A673 (cell line): ENCODE measurements at regions not wholly inside any gene's neighbourhood (a gene's known extent, or its start where the extent isn't known, plus 50 kb on each side); places are given as distances from the start of the nearest gene placed in this dataset.
A peak's percentile ranks its signal among the peaks of the same experiment; 100 is the strongest.

Source experiments
- BruUV-seq: library from RNA; stranded (reverse); fragments of 400-500 nt; replicated peaks from 2 replicates; lab custom pipeline; 2021; lab: Mats Ljungman, UMichigan
- CTCF ChIA-PET: fragments of 300-600 bp; sonication (Branson Sonifier 250); formaldehyde crosslinking; loops from one replicate; lab custom pipeline; 2022; ENCODE audit warnings: antibody characterized with exemption; lab: Charles Lee
- POLR2A ChIA-PET: fragments of 300-600 bp; sonication (Branson Sonifier 250); formaldehyde crosslinking; loops from one replicate; lab custom pipeline; 2022; ENCODE audit warnings: antibody characterized with exemption; ENCODE audit not compliant: low non-redundant PET; lab: Charles Lee
- DNase-seq: peaks from one replicate; pipeline ENCODE4 v3.0.0-alpha.2; 2015; ENCODE audit warnings: low spot score
- H3K27ac ChIP-seq: fragments of 200-600 bp; sonication (generic); 2 replicates; pipeline ENCODE4 v1.5.1; 2016; ENCODE audit warnings: mixed run types, low read depth, mild to moderate bottlenecking, mixed read lengths, antibody characterized with exemption, low read length; ENCODE audit not compliant: poor library complexity, severe bottlenecking
- H3K27me3 ChIP-seq: fragments of 200-600 bp; sonication (generic); replicated peaks from 2 replicates; pipeline ENCODE4 v1.6.1; 2017; ENCODE audit warnings: mixed run types, low read depth, mild to moderate bottlenecking, mixed read lengths, antibody characterized with exemption, low read length; ENCODE audit not compliant: insufficient read depth, poor library complexity
- H3K36me3 ChIP-seq: fragments of 200-600 bp; sonication (generic); 2 replicates; pipeline ENCODE4 v1.6.1; 2016; ENCODE audit warnings: mixed run types, mild to moderate bottlenecking, mixed read lengths, antibody characterized with exemption, low read length; ENCODE audit not compliant: insufficient read depth, poor library complexity, severe bottlenecking
- H3K4me1 ChIP-seq: fragments of 200-600 bp; sonication (generic); 2 replicates; pipeline ENCODE4 v1.6.1; 2017; ENCODE audit warnings: mixed run types, mild to moderate bottlenecking, mixed read lengths, antibody characterized with exemption, low read length; ENCODE audit not compliant: insufficient read depth, poor library complexity, severe bottlenecking
- H3K4me3 ChIP-seq: fragments of 200-600 bp; sonication (generic); 2 replicates; pipeline ENCODE4 v1.5.1; 2016; ENCODE audit warnings: low read depth, mixed run types, mild to moderate bottlenecking, mixed read lengths, low read length; ENCODE audit not compliant: poor library complexity, severe bottlenecking
- H3K9me3 ChIP-seq: fragments of 200-600 bp; sonication (generic); 2 replicates; pipeline ENCODE4 v1.6.1; 2016; ENCODE audit warnings: mixed run types, low read depth, mild to moderate bottlenecking, mixed read lengths, antibody characterized with exemption, low read length; ENCODE audit not compliant: poor library complexity, severe bottlenecking
- CTCF ChIP-seq: fragments of 300-800, 200-600 bp; sonication (generic); conservative IDR thresholded peaks from 2 replicates; pipeline ENCODE4 v1.5.1; 2017; ENCODE audit warnings: low read depth, mild to moderate bottlenecking, antibody characterized with exemption, low read length, moderate library complexity, mixed read lengths
- EZH2 ChIP-seq: fragments of 200-600 bp; sonication (generic); IDR thresholded peaks from 2 replicates; pipeline ENCODE4 v1.6.1; 2017; ENCODE audit warnings: borderline replicate concordance, low read depth, mild to moderate bottlenecking, mixed read lengths, antibody characterized with exemption, low read length; ENCODE audit not compliant: poor library complexity, severe bottlenecking
- intact Hi-C: fragments of 100-400 bp; cut with micrococcal nuclease; formaldehyde crosslinking; loops from one replicate; pipeline ENCODE4 v1.10.0; 2022; ENCODE audit not compliant: unreplicated experiment

- CTCF ChIA-PET = no interaction called here
- no peak overlapping the region for H3K27ac ChIP-seq
- H3K27me3 ChIP-seq = no peaks in the 10 kb centered on the region
- intact Hi-C loops = no loop called here
- H3K9me3 ChIP-seq = no peaks in the 10 kb centered on the region
- DNase-seq = no peak
- H3K36me3 ChIP-seq = no peaks in the 10 kb centered on the region
- BruUV-seq = no TSS peak
- TF ChIP-seq EZH2 = no peak
- POLR2A ChIA-PET = no interaction called here
- no peak overlapping the region for H3K4me3 ChIP-seq
- no peaks in the 10 kb centered on the region for H3K4me1 ChIP-seq
Measured at GRCh38 chr18:40832362-40832761, 1122.7 kb upstream of the PIK3C3 start.

GRCh38 chr18:40824291-40824690, 1130.7 kb upstream of the PIK3C3 start:
- Histone ChIP-seq H3K27me3 (no peaks in the 10 kb centered on the region), H3K27ac (no peak overlapping the region), H3K4me3 (no peak overlapping the region), H3K36me3 (no peaks in the 10 kb centered on the region), H3K4me1 (no peaks in the 10 kb centered on the region), H3K9me3 (no peaks in the 10 kb centered on the region)
- CTCF ChIA-PET = no interaction called here
- intact Hi-C loops = no loop called here
- BruUV-seq = no TSS peak
- no peak for TF ChIP-seq EZH2
- no peak for TF ChIP-seq CTCF
- no peak for DNase-seq
- POLR2A ChIA-PET = no interaction called here

- Histone ChIP-seq H3K36me3 (no peaks in the 10 kb centered on the region), H3K9me3 (no peaks in the 10 kb centered on the region), H3K4me1 (no peaks in the 10 kb centered on the region), H3K27me3 (no peaks in the 10 kb centered on the region), H3K4me3 (no peak overlapping the region), H3K27ac (no peak overlapping the region)
- no peak for TF ChIP-seq EZH2
- TF ChIP-seq CTCF = no peak
- ChIA-PET CTCF (no interaction called here), POLR2A (no interaction called here)
- DNase-seq = peak; percentile 0
- intact Hi-C loops = no loop called here
- BruUV-seq = no TSS peak
Measured at GRCh38 chr18:40821596-40822243, 1133.3 kb upstream of the PIK3C3 start.

GRCh38 chr18:40812981-40813515, 1142.0 kb upstream of the PIK3C3 start:
- POLR2A ChIA-PET = no interaction called here
- H3K9me3 ChIP-seq = no peaks in the 10 kb centered on the region
- no peak for DNase-seq
- H3K27ac ChIP-seq = no peak overlapping the region
- CTCF ChIA-PET = no interaction called here
- no peaks in the 10 kb centered on the region for H3K4me1 ChIP-seq
- BruUV-seq = no TSS peak
- H3K36me3 ChIP-seq = no peaks in the 10 kb centered on the region
- no peaks in the 10 kb centered on the region for H3K27me3 ChIP-seq
- H3K4me3 ChIP-seq = no peak overlapping the region
- no peak for TF ChIP-seq CTCF
- TF ChIP-seq EZH2 = no peak
- intact Hi-C loops = no loop called here
